ENCODE measurements at regions not wholly inside any gene's neighbourhood (a gene's known extent, or its start where the extent isn't known, plus 50 kb on each side); places are given as distances from the start of the nearest gene placed in this dataset.

DNA sequence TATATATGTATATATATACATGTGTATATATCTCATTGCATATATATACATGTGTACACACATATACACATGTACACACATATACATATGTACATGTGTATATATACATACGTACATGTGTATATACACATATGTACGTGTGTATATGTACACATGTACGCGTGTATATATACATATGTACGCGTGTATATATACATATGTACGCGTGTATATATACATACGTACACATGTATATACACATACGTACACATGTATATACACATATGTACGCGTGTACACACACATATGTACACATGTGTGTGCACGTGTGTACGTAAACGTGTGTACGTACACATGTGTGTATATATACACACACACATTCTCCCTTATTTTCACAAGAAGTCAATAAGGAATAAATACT, 141.6 kb upstream of the TMCC3 start:
- H3K4me3 ChIP-seq (ENCODE audit: low read length) = no peak overlapping the region
- H3K9me3 ChIP-seq (ENCODE audit: control insufficient read depth, low read depth, low read length) = no peaks in the 10 kb centered on the region
- H3K4me1 ChIP-seq (ENCODE audit: control insufficient read depth, low read depth, low read length) = peaks cover 8% of the 10 kb centered on the region

DNA sequence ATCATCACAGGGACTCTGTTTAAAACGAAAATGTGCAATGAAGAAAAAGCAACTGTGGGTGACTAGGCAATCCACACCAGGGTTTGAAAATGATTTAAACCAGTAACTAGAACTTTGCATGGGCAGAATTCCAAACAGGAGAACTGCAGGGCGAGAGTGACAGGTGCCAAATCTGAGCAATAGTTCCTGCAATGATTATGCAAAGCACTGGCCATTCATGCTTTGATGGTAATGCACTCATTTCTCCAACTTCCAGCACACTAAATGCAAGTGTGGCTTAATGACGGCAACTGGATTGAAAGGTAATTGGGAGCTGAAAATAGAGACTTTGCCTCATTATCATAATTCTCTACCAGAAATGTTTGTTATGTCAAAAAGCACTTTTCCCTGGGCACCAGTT, 140.5 kb upstream of the TMCC3 start:
- no peaks in the 10 kb centered on the region for H3K36me3 ChIP-seq (ENCODE audit: control insufficient read depth, low read depth, low read length)
- H3K9ac ChIP-seq (ENCODE audit: low read length) = no peak overlapping the region
- H3K9me3 ChIP-seq (ENCODE audit: control insufficient read depth, low read depth, low read length) = no peaks in the 10 kb centered on the region
- H3K27me3 ChIP-seq (ENCODE audit: control insufficient read depth, insufficient read depth, low read length) = no peaks in the 10 kb centered on the region
- H3K27ac ChIP-seq (ENCODE audit: low read length) = no peak overlapping the region
- peaks cover 8% of the 10 kb centered on the region for H3K4me1 ChIP-seq (ENCODE audit: control insufficient read depth, low read depth, low read length)
- no peak overlapping the region for H3K4me3 ChIP-seq (ENCODE audit: low read length)

More for the DNA sequence above, 141.6 kb upstream of the TMCC3 start:
- no peaks in the 10 kb centered on the region for H3K36me3 ChIP-seq (ENCODE audit: control insufficient read depth, low read depth, low read length)
- H3K9ac ChIP-seq (ENCODE audit: low read length) = no peak overlapping the region
- no peaks in the 10 kb centered on the region for H3K27me3 ChIP-seq (ENCODE audit: control insufficient read depth, insufficient read depth, low read length)
- no peak overlapping the region for H3K27ac ChIP-seq (ENCODE audit: low read length)

DNA sequence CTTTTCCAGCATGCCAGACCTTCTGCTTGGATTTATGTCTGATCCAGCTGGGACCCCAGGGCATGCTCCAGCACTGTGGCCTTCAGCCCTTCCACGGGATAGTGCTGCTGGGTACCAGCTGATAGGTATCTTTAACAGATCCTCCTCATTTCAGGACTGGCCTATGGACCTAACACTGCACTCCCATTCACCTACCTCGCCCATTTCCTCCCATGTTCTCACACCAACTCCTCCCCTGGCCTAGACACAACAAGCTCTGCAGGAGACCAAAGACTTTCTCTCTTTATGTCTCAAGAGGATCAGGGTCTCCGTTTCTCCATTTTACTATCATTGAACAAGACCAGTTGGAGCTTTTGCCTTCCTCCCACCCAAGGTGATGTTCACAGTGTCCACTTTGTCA, 140.0 kb upstream of the TMCC3 start:
- no peaks in the 10 kb centered on the region for H3K27me3 ChIP-seq (ENCODE audit: control insufficient read depth, insufficient read depth, low read length)
- no peaks in the 10 kb centered on the region for H3K9me3 ChIP-seq (ENCODE audit: control insufficient read depth, low read depth, low read length)
- no peak overlapping the region for H3K9ac ChIP-seq (ENCODE audit: low read length)
- no peak overlapping the region for H3K4me3 ChIP-seq (ENCODE audit: low read length)
- peaks cover 6% of the 10 kb centered on the region for H3K4me1 ChIP-seq (ENCODE audit: control insufficient read depth, low read depth, low read length)
- no peak overlapping the region for H3K27ac ChIP-seq (ENCODE audit: low read length)
- H3K36me3 ChIP-seq (ENCODE audit: control insufficient read depth, low read depth, low read length) = no peaks in the 10 kb centered on the region

DNA sequence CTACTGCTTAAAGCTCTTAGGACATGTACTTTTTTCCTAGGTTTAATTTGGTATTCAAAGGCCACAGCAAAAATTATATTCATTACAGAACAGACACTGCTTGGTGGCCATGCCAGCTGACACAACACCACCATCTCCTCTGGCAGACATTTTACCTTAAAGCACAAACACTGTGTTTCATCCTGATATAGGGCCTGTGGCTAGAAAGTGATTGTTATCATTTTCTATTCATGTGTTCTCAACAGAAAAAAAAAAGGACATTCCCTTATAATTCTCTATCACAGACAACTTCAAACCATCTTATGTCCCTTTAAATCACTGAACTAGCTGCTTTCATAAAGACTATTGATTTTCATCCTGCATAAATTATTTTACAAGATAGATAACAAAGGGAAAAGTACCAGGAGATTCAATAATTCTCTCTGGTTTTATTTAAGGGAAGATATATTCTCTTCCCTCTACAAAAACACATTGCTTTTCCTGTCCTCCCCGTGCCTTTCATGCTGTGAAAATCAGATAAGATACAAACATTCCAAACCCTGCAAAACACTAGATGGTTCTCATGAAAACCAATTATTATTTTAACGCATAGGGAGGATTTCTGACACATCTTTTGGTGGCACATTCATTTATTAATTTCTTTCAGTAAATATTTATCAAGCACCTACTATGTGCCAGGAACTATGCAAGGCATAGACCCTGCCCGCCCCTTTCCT, 139.3 kb upstream of the TMCC3 start:
- no peak overlapping the region for H3K27ac ChIP-seq (ENCODE audit: low read length)
- H3K4me1 ChIP-seq (ENCODE audit: control insufficient read depth, low read depth, low read length) = peaks cover 4% of the 10 kb centered on the region
- no peaks in the 10 kb centered on the region for H3K27me3 ChIP-seq (ENCODE audit: control insufficient read depth, insufficient read depth, low read length)
- no peak overlapping the region for H3K4me3 ChIP-seq (ENCODE audit: low read length)
- H3K9ac ChIP-seq (ENCODE audit: low read length) = no peak overlapping the region
- H3K9me3 ChIP-seq (ENCODE audit: control insufficient read depth, low read depth, low read length) = no peaks in the 10 kb centered on the region
- H3K36me3 ChIP-seq (ENCODE audit: control insufficient read depth, low read depth, low read length) = no peaks in the 10 kb centered on the region

DNA sequence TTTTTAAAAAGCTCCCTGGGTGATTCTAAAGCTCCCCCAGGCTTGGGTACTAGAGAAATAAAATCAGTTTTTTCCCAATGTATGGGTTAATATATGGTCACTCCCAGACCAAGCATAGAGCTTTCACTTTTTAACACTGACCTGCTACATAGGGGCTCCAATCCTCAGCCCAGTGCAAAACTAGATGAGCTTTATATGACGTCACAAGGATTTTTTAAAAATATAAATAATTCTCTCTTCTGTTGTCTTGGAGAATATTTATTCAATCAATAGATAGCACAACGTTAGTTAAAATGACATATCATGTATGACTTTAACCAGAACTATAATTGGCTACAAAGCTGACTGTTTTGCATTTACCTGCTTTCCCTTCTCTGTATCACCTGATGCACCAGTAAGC, 137.9 kb upstream of the TMCC3 start:
- H3K4me3 ChIP-seq (ENCODE audit: low read length) = no peak overlapping the region
- no peaks in the 10 kb centered on the region for H3K27me3 ChIP-seq (ENCODE audit: control insufficient read depth, insufficient read depth, low read length)
- no peaks in the 10 kb centered on the region for H3K36me3 ChIP-seq (ENCODE audit: control insufficient read depth, low read depth, low read length)
- H3K4me1 ChIP-seq (ENCODE audit: control insufficient read depth, low read depth, low read length) = peaks cover 4% of the 10 kb centered on the region
- H3K27ac ChIP-seq (ENCODE audit: low read length) = no peak overlapping the region
- H3K9ac ChIP-seq (ENCODE audit: low read length) = no peak overlapping the region
- no peaks in the 10 kb centered on the region for H3K9me3 ChIP-seq (ENCODE audit: control insufficient read depth, low read depth, low read length)

DNA sequence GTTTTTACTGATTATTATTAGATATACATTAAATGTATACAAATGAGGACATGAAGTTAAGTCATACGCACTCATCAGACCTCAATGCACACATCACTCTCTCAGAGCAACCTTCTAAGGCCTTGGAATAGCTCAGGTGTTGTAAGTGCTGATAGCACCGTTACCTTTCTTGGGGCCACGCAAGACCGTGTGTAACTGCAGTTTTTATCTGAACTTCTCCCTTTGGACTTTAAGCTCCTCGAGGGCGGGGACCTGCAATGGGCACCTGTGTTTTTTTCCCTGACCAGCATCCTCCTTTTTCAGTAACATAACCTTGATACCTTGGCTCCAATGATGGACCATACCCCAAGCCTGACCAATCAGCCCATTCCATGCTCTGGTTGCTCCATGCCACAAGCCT, 136.5 kb upstream of the TMCC3 start:
- Histone ChIP-seq H3K27me3 (ENCODE audit: control insufficient read depth, insufficient read depth, low read length) (no peaks in the 10 kb centered on the region), H3K4me3 (ENCODE audit: low read length) (no peak overlapping the region), H3K4me1 (ENCODE audit: control insufficient read depth, low read depth, low read length) (no peaks in the 10 kb centered on the region), H3K9ac (ENCODE audit: low read length) (no peak overlapping the region), H3K9me3 (ENCODE audit: control insufficient read depth, low read depth, low read length) (no peaks in the 10 kb centered on the region), H3K27ac (ENCODE audit: low read length) (no peak overlapping the region), H3K36me3 (ENCODE audit: control insufficient read depth, low read depth, low read length) (no peaks in the 10 kb centered on the region)

DNA sequence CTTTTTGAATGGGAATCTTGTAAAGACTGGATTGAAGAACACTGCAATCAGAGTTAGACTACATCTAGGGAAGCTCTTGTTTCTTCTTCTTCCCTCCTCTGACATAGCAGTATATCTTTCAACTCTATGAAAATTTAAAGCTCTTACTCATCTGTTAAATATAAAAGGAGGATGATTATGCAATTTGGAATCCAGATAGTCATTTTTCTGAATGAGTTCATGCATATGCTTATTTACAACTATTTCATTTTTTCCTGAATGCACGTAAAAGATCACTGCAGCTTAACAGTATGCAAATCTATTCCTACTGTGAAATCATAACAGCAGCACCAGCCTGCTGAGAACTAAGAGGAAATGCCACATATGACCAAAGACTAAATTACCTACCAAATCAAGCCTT, 133.5 kb upstream of the TMCC3 start:
- Histone ChIP-seq H3K27ac (ENCODE audit: low read length) (no peak overlapping the region), H3K4me1 (ENCODE audit: control insufficient read depth, low read depth, low read length) (no peaks in the 10 kb centered on the region), H3K27me3 (ENCODE audit: control insufficient read depth, insufficient read depth, low read length) (no peaks in the 10 kb centered on the region), H3K9me3 (ENCODE audit: control insufficient read depth, low read depth, low read length) (no peaks in the 10 kb centered on the region), H3K36me3 (ENCODE audit: control insufficient read depth, low read depth, low read length) (no peaks in the 10 kb centered on the region), H3K4me3 (ENCODE audit: low read length) (no peak overlapping the region), H3K9ac (ENCODE audit: low read length) (no peak overlapping the region)

DNA sequence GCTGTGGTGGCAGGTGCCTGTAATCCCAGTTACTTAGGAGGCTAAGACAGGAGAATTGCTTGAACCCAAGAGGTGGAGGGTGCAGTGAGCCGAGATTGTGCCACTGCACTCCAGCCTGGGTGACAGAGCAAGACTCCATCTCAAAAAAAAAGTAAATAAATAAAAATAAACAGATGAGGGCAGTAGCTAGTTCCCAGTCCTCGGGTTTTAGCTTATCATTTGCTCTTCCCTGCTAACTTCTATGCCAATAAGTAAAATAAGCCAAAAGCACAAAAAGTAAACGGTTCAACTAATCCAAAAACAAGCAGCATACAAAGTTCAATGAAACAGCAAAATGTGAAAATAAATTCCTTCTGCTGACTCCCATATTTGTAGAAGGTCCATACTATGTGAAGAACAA, 133.0 kb upstream of the TMCC3 start:
- no peaks in the 10 kb centered on the region for H3K36me3 ChIP-seq (ENCODE audit: control insufficient read depth, low read depth, low read length)
- H3K9ac ChIP-seq (ENCODE audit: low read length) = no peak overlapping the region
- H3K4me1 ChIP-seq (ENCODE audit: control insufficient read depth, low read depth, low read length) = no peaks in the 10 kb centered on the region
- no peak overlapping the region for H3K4me3 ChIP-seq (ENCODE audit: low read length)
- no peak overlapping the region for H3K27ac ChIP-seq (ENCODE audit: low read length)
- H3K9me3 ChIP-seq (ENCODE audit: control insufficient read depth, low read depth, low read length) = no peaks in the 10 kb centered on the region
- no peaks in the 10 kb centered on the region for H3K27me3 ChIP-seq (ENCODE audit: control insufficient read depth, insufficient read depth, low read length)

DNA sequence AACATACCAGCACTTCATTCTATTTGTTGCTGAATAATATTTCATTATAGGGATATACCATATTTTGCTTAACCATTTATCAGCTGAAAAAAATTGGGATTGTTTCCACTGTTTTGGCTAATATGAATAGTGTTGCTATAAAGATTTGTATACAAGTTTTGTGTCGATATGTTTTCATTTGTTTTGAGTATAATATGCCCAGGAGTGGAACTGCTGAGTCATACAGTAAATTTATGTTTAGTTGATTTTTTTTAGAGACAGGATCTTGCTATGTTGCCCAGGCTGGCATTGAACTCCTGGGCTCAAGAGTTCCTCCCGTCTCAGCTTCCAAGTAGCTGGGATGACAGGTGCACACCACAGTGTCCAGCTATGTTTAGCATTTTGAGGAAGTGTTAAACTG, 131.5 kb upstream of the TMCC3 start:
- Histone ChIP-seq H3K27ac (ENCODE audit: low read length) (no peak overlapping the region), H3K4me1 (ENCODE audit: control insufficient read depth, low read depth, low read length) (peaks cover 2% of the 10 kb centered on the region), H3K36me3 (ENCODE audit: control insufficient read depth, low read depth, low read length) (no peaks in the 10 kb centered on the region), H3K27me3 (ENCODE audit: control insufficient read depth, insufficient read depth, low read length) (no peaks in the 10 kb centered on the region), H3K4me3 (ENCODE audit: low read length) (no peak overlapping the region), H3K9ac (ENCODE audit: low read length) (no peak overlapping the region), H3K9me3 (ENCODE audit: control insufficient read depth, low read depth, low read length) (no peaks in the 10 kb centered on the region)

DNA sequence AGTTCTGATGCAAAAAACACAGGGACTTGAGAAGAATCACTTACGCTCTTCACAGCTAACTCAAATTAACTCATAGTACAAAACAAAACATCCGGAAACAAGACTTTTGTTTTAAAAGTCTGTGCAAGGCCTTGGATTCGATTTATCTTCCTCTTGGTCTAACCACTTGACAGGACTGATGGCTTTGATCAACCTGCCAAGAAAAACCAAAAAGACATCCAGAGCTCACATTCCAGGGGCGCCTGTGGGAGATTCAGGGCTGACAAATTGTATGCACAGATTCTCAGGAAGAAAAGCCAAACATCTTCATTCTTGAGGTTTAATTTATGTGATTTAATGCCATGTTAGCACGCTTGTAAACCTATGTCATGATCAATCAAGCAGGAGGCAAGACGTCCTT, 129.1 kb upstream of the TMCC3 start:
- no peak overlapping the region for H3K4me3 ChIP-seq (ENCODE audit: low read length)
- H3K27me3 ChIP-seq (ENCODE audit: control insufficient read depth, insufficient read depth, low read length) = no peaks in the 10 kb centered on the region
- H3K27ac ChIP-seq (ENCODE audit: low read length) = no peak overlapping the region
- H3K9me3 ChIP-seq (ENCODE audit: control insufficient read depth, low read depth, low read length) = no peaks in the 10 kb centered on the region
- no peak overlapping the region for H3K9ac ChIP-seq (ENCODE audit: low read length)
- peaks cover 4% of the 10 kb centered on the region for H3K4me1 ChIP-seq (ENCODE audit: control insufficient read depth, low read depth, low read length)
- no peaks in the 10 kb centered on the region for H3K36me3 ChIP-seq (ENCODE audit: control insufficient read depth, low read depth, low read length)

DNA sequence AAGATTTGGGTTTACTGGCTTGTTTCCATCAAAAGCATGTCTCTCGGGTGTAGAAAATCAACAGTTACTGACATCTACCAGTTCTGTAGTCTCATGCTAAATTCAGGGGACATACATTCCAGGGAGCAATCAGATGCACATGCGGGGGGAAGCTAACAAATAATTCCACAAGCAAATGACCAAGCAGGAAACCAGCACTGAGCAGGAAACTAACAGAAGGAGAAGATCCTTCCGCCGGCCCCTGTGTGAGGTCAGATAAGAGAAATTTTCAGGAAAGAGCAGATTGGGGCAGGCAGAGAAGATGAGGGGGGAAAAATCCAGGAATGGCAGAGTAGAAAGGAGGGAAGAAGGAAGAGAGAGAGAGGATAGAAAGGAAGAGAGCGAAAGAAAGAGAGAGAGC, 127.6 kb upstream of the TMCC3 start:
- Histone ChIP-seq H3K27me3 (ENCODE audit: control insufficient read depth, insufficient read depth, low read length) (no peaks in the 10 kb centered on the region), H3K9ac (ENCODE audit: low read length) (no peak overlapping the region), H3K9me3 (ENCODE audit: control insufficient read depth, low read depth, low read length) (no peaks in the 10 kb centered on the region), H3K4me1 (ENCODE audit: control insufficient read depth, low read depth, low read length) (peaks cover 4% of the 10 kb centered on the region), H3K27ac (ENCODE audit: low read length) (no peak overlapping the region), H3K36me3 (ENCODE audit: control insufficient read depth, low read depth, low read length) (no peaks in the 10 kb centered on the region), H3K4me3 (ENCODE audit: low read length) (no peak overlapping the region)

DNA sequence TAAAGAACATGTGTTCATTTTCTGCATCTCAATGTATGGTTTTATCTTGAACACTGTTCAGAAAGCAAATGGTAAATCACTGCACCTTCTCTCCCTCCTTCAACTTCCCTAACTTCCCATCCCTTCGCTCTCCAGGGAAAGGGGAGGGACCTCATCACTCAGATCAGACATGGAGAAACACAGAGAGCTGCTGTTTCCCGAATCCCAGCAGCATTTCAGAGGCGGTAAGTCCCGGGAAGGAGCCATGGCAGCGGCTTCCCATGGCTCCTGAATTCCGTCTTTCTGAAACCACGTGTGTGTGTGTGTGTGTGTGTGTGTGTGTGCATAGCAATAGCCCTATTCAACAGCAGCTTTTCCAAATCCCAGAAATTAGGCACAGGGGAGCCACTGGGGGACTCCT, 125.4 kb upstream of the TMCC3 start:
- H3K27ac ChIP-seq (ENCODE audit: low read length) = no peak overlapping the region
- H3K9me3 ChIP-seq (ENCODE audit: control insufficient read depth, low read depth, low read length) = no peaks in the 10 kb centered on the region
- no peaks in the 10 kb centered on the region for H3K27me3 ChIP-seq (ENCODE audit: control insufficient read depth, insufficient read depth, low read length)
- no peak overlapping the region for H3K4me3 ChIP-seq (ENCODE audit: low read length)
- H3K36me3 ChIP-seq (ENCODE audit: control insufficient read depth, low read depth, low read length) = no peaks in the 10 kb centered on the region
- peaks cover 6% of the 10 kb centered on the region for H3K4me1 ChIP-seq (ENCODE audit: control insufficient read depth, low read depth, low read length)
- H3K9ac ChIP-seq (ENCODE audit: low read length) = no peak overlapping the region

All from iPS-18a (cell line).